HUES48 (cell line): ENCODE measurements at regions not wholly inside any gene's neighbourhood (a gene's known extent, or its start where the extent isn't known, plus 50 kb on each side); places are given as distances from the start of the nearest gene placed in this dataset.
"Not testable (repeated sequence)": the region's sequence is repeated elsewhere in the genome, so short reads cannot be mapped to it uniquely, and the experiment has no call there.

Experiments
- H3K27ac ChIP-seq: one replicate; pipeline ENCODE4 v1.7.0; 2013; ENCODE audit warnings: low read depth, low read length, inconsistent platforms
- H3K27me3 ChIP-seq: 2 replicates; pipeline ENCODE4 v1.6.1; 2013; ENCODE audit warnings: mild to moderate bottlenecking, low read length; ENCODE audit not compliant: control insufficient read depth, insufficient read depth
- H3K36me3 ChIP-seq: 2 replicates; pipeline ENCODE4 v1.6.1; 2013; ENCODE audit warnings: low read length; ENCODE audit not compliant: control insufficient read depth, insufficient read depth
- H3K4me1 ChIP-seq: 2 replicates; pipeline ENCODE4 v1.6.1; 2013; ENCODE audit warnings: mild to moderate bottlenecking, low read length; ENCODE audit not compliant: control insufficient read depth, insufficient read depth
- H3K4me3 ChIP-seq: 2 replicates; pipeline ENCODE4 v1.5.1; 2013; ENCODE audit warnings: mild to moderate bottlenecking, low read depth, low read length
- H3K9ac ChIP-seq: 2 replicates; pipeline ENCODE4 v1.6.1; 2013; ENCODE audit warnings: mild to moderate bottlenecking, low read depth, low read length, moderate library complexity
- H3K9me3 ChIP-seq: 2 replicates; pipeline ENCODE4 v1.6.1; 2013; ENCODE audit warnings: low read length; ENCODE audit not compliant: control insufficient read depth, insufficient read depth

GRCh38 chr5:176748967-176749935, 61.1 kb upstream of the UNC5A start:
- Histone ChIP-seq H3K4me3 (no peak overlapping the region), H3K4me1 (peaks cover 21% of the 10 kb centered on the region), H3K9me3 (no peaks in the 10 kb centered on the region), H3K27me3 (0 out of 2 replicates have a peak, but pooled peaks cover 3% of the 10 kb centered on the region), H3K36me3 (no peaks in the 10 kb centered on the region), H3K9ac (no peak overlapping the region), H3K27ac (no peak overlapping the region)

DNA sequence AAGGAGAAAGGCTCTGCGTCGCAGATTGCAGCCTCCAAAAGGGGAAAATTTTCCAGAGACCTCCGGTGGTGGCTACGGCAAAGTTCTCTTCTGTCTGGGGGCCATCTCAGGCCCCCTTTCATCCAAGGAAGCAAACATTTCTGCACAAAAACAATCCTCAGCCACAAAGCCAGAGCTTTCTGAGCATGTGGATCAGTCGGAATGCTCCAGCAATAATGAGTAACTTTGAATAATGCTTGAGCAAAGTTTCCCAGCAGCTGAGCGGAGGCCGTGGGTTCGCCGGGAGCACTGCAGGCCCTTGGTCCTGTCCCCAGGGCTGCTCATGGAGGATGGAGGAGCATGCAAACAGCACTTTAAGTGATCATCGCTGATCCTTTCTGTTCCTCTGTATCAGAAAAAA, 60.2 kb upstream of the UNC5A start:
- H3K27me3 ChIP-seq, result no peaks in the 10 kb centered on the region
- H3K9ac ChIP-seq, result no peak overlapping the region
- no peaks in the 10 kb centered on the region for H3K36me3 ChIP-seq
- no peak overlapping the region for H3K4me3 ChIP-seq
- peaks cover 12% of the 10 kb centered on the region; the same call in 1 of the 2 replicates for H3K4me1 ChIP-seq
- no peaks in the 10 kb centered on the region for H3K9me3 ChIP-seq
- no peak overlapping the region for H3K27ac ChIP-seq

DNA sequence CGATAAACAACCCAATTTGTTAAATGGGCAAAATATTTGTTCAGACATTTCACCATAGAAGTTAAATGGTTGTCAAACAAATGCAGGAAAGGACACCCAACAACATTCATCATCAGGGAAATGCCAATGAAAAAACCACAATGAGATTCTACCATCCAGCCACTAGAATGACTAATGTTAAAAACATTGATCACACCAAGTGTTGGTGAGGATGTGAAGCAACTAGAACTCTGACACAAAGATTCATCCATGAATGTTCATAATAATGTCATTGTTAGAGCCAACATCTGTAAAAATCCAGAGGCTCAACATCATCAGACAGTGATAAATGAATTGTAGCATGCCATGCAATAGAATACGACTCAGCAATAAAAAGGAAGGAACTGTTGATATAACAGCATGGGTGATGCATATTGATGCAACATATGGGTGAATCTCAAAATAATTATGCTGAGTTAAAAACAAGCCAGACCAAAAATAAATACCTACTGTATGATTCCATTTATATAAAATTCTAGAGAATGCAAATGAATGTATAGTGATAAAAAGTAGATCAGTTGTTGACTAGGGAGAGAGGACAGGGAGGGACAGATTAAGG, 55.9 kb upstream of the UNC5A start:
- H3K9ac ChIP-seq, result no peak overlapping the region
- H3K4me1 ChIP-seq, result no peaks in the 10 kb centered on the region
- H3K9me3 ChIP-seq, result no peaks in the 10 kb centered on the region
- no peak overlapping the region for H3K4me3 ChIP-seq
- H3K27me3 ChIP-seq, result no peaks in the 10 kb centered on the region
- no peak overlapping the region for H3K27ac ChIP-seq
- H3K36me3 ChIP-seq, result no peaks in the 10 kb centered on the region

DNA sequence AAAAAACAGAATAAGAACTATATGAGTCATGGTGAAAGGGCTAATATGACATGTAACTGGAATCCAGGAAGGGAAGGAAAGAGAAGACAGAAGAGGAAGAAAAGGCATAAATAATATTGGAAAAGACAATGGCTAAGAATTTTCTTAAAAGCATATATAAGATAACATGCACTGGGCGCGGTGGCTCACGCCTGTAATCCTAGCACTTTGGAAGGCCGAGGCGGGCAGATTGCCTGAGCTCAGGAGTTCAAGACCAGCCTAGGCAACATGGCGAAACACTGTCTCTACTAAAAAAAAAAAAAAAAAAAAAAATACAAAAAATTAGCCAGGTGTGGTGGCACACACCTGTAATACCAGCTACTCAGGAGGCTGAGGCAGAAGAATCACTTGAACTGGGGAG, 54.8 kb upstream of the UNC5A start:
- not testable (repeated sequence) for H3K36me3 ChIP-seq, H3K27ac ChIP-seq, H3K9me3 ChIP-seq, H3K4me1 ChIP-seq, H3K4me3 ChIP-seq, H3K27me3 ChIP-seq, H3K9ac ChIP-seq

DNA sequence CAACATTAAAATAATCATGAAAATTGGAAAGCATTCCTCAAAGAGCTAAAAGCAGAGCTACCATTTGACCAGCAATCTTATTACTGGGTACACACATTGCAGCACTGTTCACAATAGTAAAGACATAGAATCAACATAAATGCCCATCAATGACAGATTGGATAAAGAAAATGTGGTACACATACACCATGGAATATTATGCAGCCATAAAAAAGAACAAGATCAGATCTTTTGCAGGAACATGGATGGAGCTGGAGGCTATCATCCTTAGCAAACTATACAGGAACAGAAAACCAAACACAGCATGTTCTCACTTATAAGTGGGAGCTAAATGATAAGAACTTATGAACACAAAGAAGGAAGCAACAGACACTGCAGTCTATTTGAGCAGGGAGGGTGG, 52.8 kb upstream of the UNC5A start:
- not testable (repeated sequence) for H3K9me3 ChIP-seq, H3K4me1 ChIP-seq, H3K36me3 ChIP-seq, H3K27ac ChIP-seq, H3K4me3 ChIP-seq, H3K27me3 ChIP-seq, H3K9ac ChIP-seq
